ENCODE measurements at regions not wholly inside any gene's neighbourhood (a gene's known extent, or its start where the extent isn't known, plus 50 kb on each side); places are given as distances from the start of the nearest gene placed in this dataset.
A peak's percentile ranks its signal among the peaks of the same experiment; 100 is the strongest.

- no peak overlapping the region for H3K4me3 Mint-ChIP-seq
Observed at GRCh38 chr2:234719116-234719716, 222.3 kb upstream of the ARL4C start.

GRCh38 chr2:234716271-234716670 is 219.4 kb upstream of the ARL4C start:
- no peaks in the 10 kb centered on the region for H3K36me3 Mint-ChIP-seq
- no peak for DNase-seq
- H3K4me1 Mint-ChIP-seq = no peaks in the 10 kb centered on the region
- no peak overlapping the region for H3K4me3 Mint-ChIP-seq
- no peaks in the 10 kb centered on the region for H3K9me3 Mint-ChIP-seq
- POLR2A ChIA-PET = no interaction called here
- no peak overlapping the region for H3K27ac Mint-ChIP-seq
- no peaks in the 10 kb centered on the region for H3K27me3 Mint-ChIP-seq
- no peak for ATAC-seq (ENCODE audit: low read depth)

More at GRCh38 chr2:234719116-234719716, 222.3 kb upstream of the ARL4C start:
- Mint-ChIP-seq H3K9me3 (no peaks in the 10 kb centered on the region), H3K27ac (no peak overlapping the region), H3K27me3 (peaks cover 3% of the 10 kb centered on the region), H3K36me3 (no peaks in the 10 kb centered on the region), H3K4me1 (no peaks in the 10 kb centered on the region)
- DNase-seq (no peak), ATAC-seq (ENCODE audit: low read depth) (no peak)
- POLR2A ChIA-PET = no interaction called here

DNA sequence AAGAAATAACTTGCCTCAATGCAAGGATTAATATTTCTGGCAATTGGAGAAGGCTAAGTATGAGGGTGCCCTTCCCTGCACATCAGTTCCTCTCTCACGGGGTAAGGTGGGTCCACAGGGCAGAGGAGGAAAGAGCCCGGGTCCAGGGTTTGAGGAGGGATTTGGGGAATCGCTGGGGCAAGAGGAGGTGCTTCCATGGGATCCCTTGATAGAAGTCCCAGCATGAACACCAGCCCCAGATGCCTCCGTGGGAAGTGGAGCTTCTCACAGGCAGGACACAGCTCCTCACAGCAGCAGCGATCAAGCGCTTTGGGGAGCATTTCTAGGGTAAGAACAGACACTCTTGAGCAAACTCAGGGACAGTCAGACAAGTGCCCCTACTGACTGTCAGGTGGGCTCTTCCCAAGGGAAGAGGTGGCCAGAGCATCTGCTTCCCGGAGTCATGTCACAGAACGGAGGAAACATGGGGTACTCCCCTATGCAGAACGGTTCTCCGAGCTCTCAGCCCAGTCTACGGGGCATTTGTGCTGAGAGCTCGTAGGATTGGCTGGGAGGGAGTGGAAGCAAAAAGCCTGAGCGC is 218.9 kb upstream of the ARL4C start:
- ATAC-seq (ENCODE audit: low read depth) (no peak), DNase-seq (no peak)
- H3K27me3 Mint-ChIP-seq = no peaks in the 10 kb centered on the region
- no peak overlapping the region for H3K27ac Mint-ChIP-seq
- H3K4me1 Mint-ChIP-seq = no peaks in the 10 kb centered on the region
- H3K4me3 Mint-ChIP-seq = no peak overlapping the region
- no peaks in the 10 kb centered on the region for H3K36me3 Mint-ChIP-seq
- no peaks in the 10 kb centered on the region for H3K9me3 Mint-ChIP-seq
- POLR2A ChIA-PET = no interaction called here

DNA sequence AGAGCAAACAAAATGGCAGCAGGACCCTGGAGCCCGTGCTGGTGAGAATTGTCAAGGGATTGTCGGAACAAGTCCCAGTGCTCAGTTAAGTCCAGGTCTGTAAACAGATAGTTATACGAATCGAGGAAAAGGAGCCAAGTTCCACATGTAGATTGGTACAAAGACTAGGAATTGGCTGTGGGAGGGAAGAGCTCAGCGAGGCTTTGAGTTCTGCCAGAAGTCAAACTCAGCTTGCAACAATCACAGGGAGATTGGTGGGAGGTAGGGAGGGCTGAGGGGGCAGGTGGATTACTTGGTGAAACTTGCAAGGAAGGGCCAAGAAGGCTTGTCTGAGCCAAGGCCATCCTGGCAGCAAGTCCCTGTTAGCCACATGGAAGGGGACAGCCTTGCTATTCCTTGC is 217.8 kb upstream of the ARL4C start:
- DNase-seq (no peak), ATAC-seq (ENCODE audit: low read depth) (no peak)
- Mint-ChIP-seq H3K27me3 (no peaks in the 10 kb centered on the region), H3K4me3 (no peak overlapping the region), H3K36me3 (no peaks in the 10 kb centered on the region), H3K9me3 (no peaks in the 10 kb centered on the region), H3K4me1 (no peaks in the 10 kb centered on the region), H3K27ac (no peak overlapping the region)
- POLR2A ChIA-PET = no interaction called here

DNA sequence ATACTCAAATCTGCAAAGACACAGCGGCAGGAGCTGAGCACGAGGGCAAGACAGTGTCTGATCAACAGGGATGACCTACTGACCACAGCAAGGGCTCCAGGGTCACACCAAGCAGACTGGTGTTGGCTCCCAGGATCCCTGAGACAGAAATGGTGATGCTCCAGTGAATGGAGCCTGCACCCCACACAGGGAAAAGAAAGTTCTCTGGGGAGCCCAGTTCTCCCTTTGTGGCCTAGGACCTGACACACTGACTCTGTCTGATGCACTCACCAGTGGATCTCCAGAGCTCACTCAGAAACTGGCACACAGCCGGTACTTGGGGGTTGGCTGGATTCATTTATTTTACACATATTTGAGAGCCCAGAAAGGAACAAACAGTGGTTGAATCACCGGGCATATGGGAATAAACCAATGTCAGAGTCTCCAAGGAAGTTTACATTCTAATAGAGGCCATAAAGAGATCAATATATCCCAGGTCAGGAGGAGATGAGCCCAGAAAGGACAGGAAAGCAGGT is 215.6 kb upstream of the ARL4C start:
- Mint-ChIP-seq H3K27me3 (no peaks in the 10 kb centered on the region), H3K4me1 (no peaks in the 10 kb centered on the region), H3K9me3 (no peaks in the 10 kb centered on the region), H3K4me3 (no peak overlapping the region), H3K27ac (no peak overlapping the region), H3K36me3 (no peaks in the 10 kb centered on the region)
- ATAC-seq (ENCODE audit: low read depth) = no peak
- no peak for DNase-seq
- POLR2A ChIA-PET = no interaction called here

DNA sequence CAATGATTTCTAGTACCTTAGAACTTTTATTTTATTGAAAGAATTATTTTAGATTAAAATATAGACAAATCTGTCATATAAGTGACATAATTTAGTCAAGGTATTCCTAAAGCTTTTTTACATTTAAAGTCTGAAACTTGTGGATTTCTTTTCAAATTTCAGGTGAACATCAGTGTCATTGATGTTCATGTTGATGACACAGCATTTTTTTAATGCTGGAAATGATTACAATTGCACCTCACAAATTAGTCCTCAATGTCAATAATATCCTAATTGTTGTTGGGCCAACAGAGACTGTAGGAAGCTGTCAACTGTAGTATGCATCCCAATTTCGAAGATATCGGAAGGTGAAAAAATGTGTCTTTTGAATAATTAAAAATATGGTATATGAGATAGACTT is 214.4 kb upstream of the ARL4C start:
- Mint-ChIP-seq H3K27me3 (no peaks in the 10 kb centered on the region), H3K4me3 (no peak overlapping the region), H3K36me3 (no peaks in the 10 kb centered on the region), H3K9me3 (no peaks in the 10 kb centered on the region), H3K27ac (no peak overlapping the region), H3K4me1 (no peaks in the 10 kb centered on the region)
- no peak for ATAC-seq (ENCODE audit: low read depth)
- no peak for DNase-seq
- POLR2A ChIA-PET = no interaction called here

DNA sequence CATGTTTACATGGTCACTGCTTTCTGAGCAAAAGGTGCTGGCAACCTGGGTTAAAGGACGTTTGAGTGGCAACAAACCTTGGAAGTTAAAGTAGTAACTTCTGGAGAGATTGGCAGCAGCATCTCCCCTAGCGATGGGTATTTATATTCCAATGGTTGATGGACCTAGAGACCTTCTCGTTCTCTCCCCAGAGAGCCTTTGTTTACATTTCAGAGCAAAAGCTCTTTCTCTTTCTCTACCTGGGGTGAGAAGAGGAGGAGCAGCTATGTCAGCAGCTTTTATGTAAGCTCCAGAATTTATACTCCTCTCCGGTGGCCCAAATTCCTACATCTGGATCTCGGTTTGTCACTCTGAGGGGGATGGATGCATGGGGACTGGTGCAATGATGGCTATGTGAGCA is 213.7 kb upstream of the ARL4C start:
- Mint-ChIP-seq H3K27me3 (no peaks in the 10 kb centered on the region), H3K4me1 (no peaks in the 10 kb centered on the region), H3K27ac (no peak overlapping the region), H3K36me3 (no peaks in the 10 kb centered on the region), H3K9me3 (no peaks in the 10 kb centered on the region), H3K4me3 (no peak overlapping the region)
- no peak for DNase-seq
- POLR2A ChIA-PET = no interaction called here
- ATAC-seq (ENCODE audit: low read depth) = no peak

DNA sequence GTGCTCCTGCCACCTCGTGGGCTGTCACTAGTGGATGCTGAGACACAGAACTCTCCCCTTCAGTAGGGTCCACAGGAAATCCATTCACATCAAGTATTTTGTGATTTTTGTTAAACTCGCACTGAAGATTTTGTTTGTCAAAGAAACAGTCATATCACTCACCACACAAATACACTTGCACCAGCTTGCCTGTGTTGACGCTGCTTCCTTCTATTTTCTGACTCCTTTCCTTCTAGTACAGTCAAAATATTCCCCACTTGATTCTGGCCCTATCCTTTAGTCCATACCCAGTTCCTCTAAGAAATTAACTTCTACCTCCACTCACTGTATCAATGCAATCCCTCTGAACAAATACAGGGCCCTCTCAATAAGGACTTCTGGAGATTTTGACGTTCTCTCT is 213.2 kb upstream of the ARL4C start:
- Mint-ChIP-seq H3K9me3 (no peaks in the 10 kb centered on the region), H3K4me3 (no peak overlapping the region), H3K36me3 (no peaks in the 10 kb centered on the region), H3K4me1 (no peaks in the 10 kb centered on the region), H3K27ac (no peak overlapping the region), H3K27me3 (no peaks in the 10 kb centered on the region)
- no peak for DNase-seq
- POLR2A ChIA-PET = no interaction called here
- no peak for ATAC-seq (ENCODE audit: low read depth)

GRCh38 chr2:234708717-234709116 is 211.8 kb upstream of the ARL4C start:
- H3K9me3 Mint-ChIP-seq = no peaks in the 10 kb centered on the region
- POLR2A ChIA-PET = no interaction called here
- no peak for DNase-seq

DNA sequence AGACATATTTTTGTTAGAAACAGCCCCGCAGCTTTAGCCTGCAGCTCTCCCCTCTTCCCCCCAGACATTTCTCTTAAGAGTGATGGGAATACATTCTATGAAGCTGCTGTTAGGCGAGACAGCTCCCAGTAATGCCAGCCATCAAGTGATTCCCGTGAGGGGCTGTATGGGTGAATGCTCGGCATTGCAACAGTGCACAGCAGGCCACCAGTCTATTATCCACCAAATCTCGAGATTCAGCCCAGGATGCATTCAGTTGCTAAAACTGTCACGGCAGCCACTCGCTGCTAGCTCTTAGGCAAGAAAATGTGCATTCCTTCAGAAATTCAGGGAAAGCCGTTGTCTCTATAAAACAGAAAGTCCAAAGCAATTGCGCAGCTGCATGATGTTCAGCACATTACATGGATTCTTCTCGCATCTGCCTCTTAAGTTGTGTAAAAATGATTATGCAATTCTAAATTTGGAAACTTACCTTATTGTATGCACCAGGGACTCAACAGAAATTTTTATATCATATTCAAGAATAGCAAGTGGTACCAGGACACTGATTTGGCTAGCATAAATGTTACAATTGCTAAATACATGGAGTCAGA is 211.3 kb upstream of the ARL4C start:
- no peak overlapping the region for H3K4me3 Mint-ChIP-seq
- no peaks in the 10 kb centered on the region for H3K36me3 Mint-ChIP-seq
- H3K27ac Mint-ChIP-seq = no peak overlapping the region
- POLR2A ChIA-PET = no interaction called here
- H3K4me1 Mint-ChIP-seq = no peaks in the 10 kb centered on the region
- ATAC-seq (ENCODE audit: low read depth) (no peak), DNase-seq (no peak)
- no peaks in the 10 kb centered on the region for H3K9me3 Mint-ChIP-seq
- no peaks in the 10 kb centered on the region for H3K27me3 Mint-ChIP-seq

More at GRCh38 chr2:234708717-234709116, 211.8 kb upstream of the ARL4C start:
- Mint-ChIP-seq H3K27me3 (no peaks in the 10 kb centered on the region), H3K4me3 (no peak overlapping the region), H3K4me1 (no peaks in the 10 kb centered on the region), H3K36me3 (no peaks in the 10 kb centered on the region), H3K27ac (no peak overlapping the region)
- no peak for ATAC-seq (ENCODE audit: low read depth)

DNA sequence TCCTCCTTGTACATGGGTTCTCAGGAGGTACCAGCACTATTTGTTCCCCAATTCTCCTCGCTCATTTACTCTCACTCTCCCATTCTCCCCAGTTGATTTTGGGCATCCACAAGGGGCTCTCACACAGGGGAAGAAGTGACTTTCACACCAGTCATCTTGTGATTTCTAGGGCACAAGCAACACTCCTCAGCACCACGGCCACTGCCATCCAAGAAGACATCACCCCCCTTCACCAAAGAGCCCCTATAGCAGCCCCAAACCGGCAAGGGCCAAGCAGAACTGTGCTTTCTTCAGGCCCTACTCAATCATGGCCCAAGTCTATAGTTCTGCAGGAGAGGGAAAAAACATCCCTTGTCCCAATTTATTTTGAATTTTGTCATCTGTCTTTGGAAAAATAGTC is 209.2 kb upstream of the ARL4C start:
- POLR2A ChIA-PET = no interaction called here
- no peak for ATAC-seq (ENCODE audit: low read depth)
- H3K9me3 Mint-ChIP-seq = no peaks in the 10 kb centered on the region
- DNase-seq = no peak
- H3K27ac Mint-ChIP-seq = no peak overlapping the region
- H3K4me1 Mint-ChIP-seq = no peaks in the 10 kb centered on the region
- H3K4me3 Mint-ChIP-seq = no peak overlapping the region
- no peaks in the 10 kb centered on the region for H3K27me3 Mint-ChIP-seq
- H3K36me3 Mint-ChIP-seq = no peaks in the 10 kb centered on the region

GRCh38 chr2:234705108-234705507 is 208.2 kb upstream of the ARL4C start:
- no peak overlapping the region for H3K4me3 Mint-ChIP-seq
- POLR2A ChIA-PET = no interaction called here
- ATAC-seq (ENCODE audit: low read depth) = no peak
- H3K9me3 Mint-ChIP-seq = no peaks in the 10 kb centered on the region
- no peaks in the 10 kb centered on the region for H3K36me3 Mint-ChIP-seq
- peak overlapping the region; percentile 6 for H3K27ac Mint-ChIP-seq
- no peaks in the 10 kb centered on the region for H3K4me1 Mint-ChIP-seq
- H3K27me3 Mint-ChIP-seq = no peaks in the 10 kb centered on the region
- DNase-seq = no peak

DNA sequence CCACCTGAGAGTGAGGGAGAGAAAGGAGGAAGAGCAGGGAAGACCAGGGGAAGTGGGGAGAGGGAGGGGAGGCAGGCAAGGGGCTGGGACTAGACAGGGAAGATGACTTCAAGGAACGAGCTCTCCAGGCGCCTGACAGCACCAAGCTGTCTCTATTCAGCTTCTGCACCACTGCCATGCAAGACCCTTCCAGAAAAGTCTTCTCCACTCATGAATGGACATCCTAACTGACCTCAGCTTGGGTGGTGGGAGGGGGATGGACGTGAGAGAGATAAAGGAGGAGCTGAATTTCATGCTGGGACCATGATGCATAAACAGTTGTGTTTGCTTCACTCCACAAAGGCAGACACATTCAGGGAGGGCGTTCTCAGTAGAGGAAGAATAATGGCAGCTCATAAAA is 206.4 kb upstream of the ARL4C start:
- no peaks in the 10 kb centered on the region for H3K4me1 Mint-ChIP-seq
- POLR2A ChIA-PET = no interaction called here
- no peak for DNase-seq
- no peaks in the 10 kb centered on the region for H3K36me3 Mint-ChIP-seq
- no peak for ATAC-seq (ENCODE audit: low read depth)
- H3K4me3 Mint-ChIP-seq = no peak overlapping the region
- H3K27me3 Mint-ChIP-seq = no peaks in the 10 kb centered on the region
- H3K9me3 Mint-ChIP-seq = no peaks in the 10 kb centered on the region
- no peak overlapping the region for H3K27ac Mint-ChIP-seq

DNA sequence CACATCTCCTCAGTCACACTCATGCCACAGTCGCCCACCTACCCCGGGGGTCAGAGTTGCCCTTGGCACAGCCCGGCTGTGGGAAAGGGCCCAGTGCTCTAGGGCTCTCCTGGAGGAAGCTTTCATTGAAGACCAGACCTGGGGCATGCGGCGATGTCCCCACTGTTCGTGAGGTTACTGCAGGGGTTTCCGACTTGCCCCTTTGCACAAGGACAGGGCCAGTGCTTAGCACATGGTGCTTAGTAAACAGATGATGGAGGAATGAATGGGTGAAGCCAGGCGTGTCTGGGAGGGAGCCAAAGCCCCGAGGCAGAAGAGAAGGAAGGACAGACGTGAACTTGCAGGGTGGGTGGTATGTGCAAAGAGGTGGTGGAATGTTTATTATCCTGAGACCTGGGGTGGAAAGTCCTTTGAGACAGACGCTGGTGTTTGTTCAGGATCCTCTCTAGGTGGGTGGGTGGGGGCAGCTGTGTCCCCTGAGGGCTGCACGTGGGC is 205.9 kb upstream of the ARL4C start:
- Mint-ChIP-seq H3K4me1 (no peaks in the 10 kb centered on the region), H3K36me3 (no peaks in the 10 kb centered on the region), H3K4me3 (no peak overlapping the region), H3K27ac (no peak overlapping the region), H3K27me3 (no peaks in the 10 kb centered on the region), H3K9me3 (peaks cover 3% of the 10 kb centered on the region)
- ATAC-seq (ENCODE audit: low read depth) (no peak), DNase-seq (no peak)
- POLR2A ChIA-PET = no interaction called here
